GM19395 (cell line): ENCODE measurements at regions not wholly inside any gene's neighbourhood (a gene's known extent, or its start where the extent isn't known, plus 50 kb on each side); places are given as distances from the start of the nearest gene placed in this dataset.
A peak's percentile ranks its signal among the peaks of the same experiment; 100 is the strongest.

Source experiments
- ATAC-seq: cut with Tn5 transposase; IDR thresholded peaks from one replicate; pipeline ENCODE4 v1.9.1; 2021; ENCODE audit warnings: mild to moderate bottlenecking, moderate library complexity; ENCODE audit not compliant: unreplicated experiment

GRCh38 chr7:19623676-19624075, 85.2 kb downstream of the POLR1F start:
- no peak for ATAC-seq

- no peak for ATAC-seq
Measured at GRCh38 chr7:19621740-19622139, 87.1 kb downstream of the POLR1F start.

- no peak for ATAC-seq
Measured at GRCh38 chr7:19620470-19620869, 88.4 kb downstream of the POLR1F start.

GRCh38 chr7:19619122-19619521, 89.7 kb downstream of the POLR1F start:
- ATAC-seq, result no peak

GRCh38 chr7:19617901-19618300, 90.9 kb downstream of the POLR1F start:
- ATAC-seq, result no peak

GRCh38 chr7:19610194-19610943, 98.5 kb downstream of the POLR1F start:
- no peak for ATAC-seq

- no peak for ATAC-seq
Measured at GRCh38 chr7:19589446-19589845, 119.4 kb downstream of the POLR1F start.

GRCh38 chr7:19587291-19587690, 121.5 kb downstream of the POLR1F start:
- peak; percentile 69 for ATAC-seq

GRCh38 chr7:19585761-19586160, 123.1 kb downstream of the POLR1F start:
- no peak for ATAC-seq

GRCh38 chr7:19575909-19576557, 132.8 kb downstream of the POLR1F start:
- ATAC-seq, result no peak

- ATAC-seq, result no peak
Measured at GRCh38 chr7:19574131-19574530, 134.7 kb downstream of the POLR1F start.

- no peak for ATAC-seq
Measured at GRCh38 chr7:19572566-19572965, 136.3 kb downstream of the POLR1F start.

GRCh38 chr7:19567011-19567410, 141.8 kb downstream of the POLR1F start:
- ATAC-seq, result no peak

- no peak for ATAC-seq
Measured at GRCh38 chr7:19565602-19566001, 143.2 kb downstream of the POLR1F start.

- ATAC-seq, result no peak
Measured at GRCh38 chr7:19561121-19561805, 147.6 kb downstream of the POLR1F start.

- no peak for ATAC-seq
Measured at GRCh38 chr7:19560111-19560883, 148.5 kb downstream of the POLR1F start.

GRCh38 chr7:19558527-19558926, 150.3 kb downstream of the POLR1F start:
- ATAC-seq, result no peak

GRCh38 chr7:19557726-19558465, 150.9 kb downstream of the POLR1F start:
- ATAC-seq, result no peak

- ATAC-seq, result no peak
Measured at GRCh38 chr7:19554581-19554980, 154.3 kb downstream of the POLR1F start.

- ATAC-seq, result no peak
Measured at GRCh38 chr7:19552576-19552975, 156.3 kb downstream of the POLR1F start.
